HL-60/S4 treated with phorbol 12-myristate 13-acetate at 8.2 ng/mL for 4 days and 3 days (cell line): ENCODE measurements at regions not wholly inside any gene's neighbourhood (a gene's known extent, or its start where the extent isn't known, plus 50 kb on each side); places are given as distances from the start of the nearest gene placed in this dataset.
"Not testable (repeated sequence)": the region's sequence is repeated elsewhere in the genome, so short reads cannot be mapped to it uniquely, and the experiment has no call there.

Experiments used
- in situ Hi-C: fragments of 300-500 bp; cut with MboI; formaldehyde crosslinking; loops from 2 replicates; pipeline ENCODE4 v1.15.0; 2022; ENCODE audit warnings: low sequenced_read_pairs

GRCh38 chr21:14827468-14827867 is 237.3 kb downstream of the NRIP1 start:
- in situ Hi-C loops, result no loop called here

GRCh38 chr21:14826630-14827029 is 238.2 kb downstream of the NRIP1 start:
- in situ Hi-C loops, result no loop called here

- in situ Hi-C loops, result no loop called here
These were observed 239.3 kb downstream of the NRIP1 start for GRCh38 chr21:14825514-14825974.

- in situ Hi-C loops, result no loop called here
These were observed 240.7 kb downstream of the NRIP1 start for GRCh38 chr21:14824126-14824525.

- in situ Hi-C loops, result no loop called here
These were observed 247.5 kb downstream of the NRIP1 start for GRCh38 chr21:14817311-14817710.

- in situ Hi-C loops, result no loop called here
These were observed 249.8 kb downstream of the NRIP1 start for GRCh38 chr21:14814991-14815390.

- in situ Hi-C loops, result no loop called here
These were observed 250.5 kb downstream of the NRIP1 start for GRCh38 chr21:14814282-14814681.

- in situ Hi-C loops, result not testable (repeated sequence)
These were observed 258.1 kb upstream of the SAMSN1 start for GRCh38 chr21:14804170-14804569.

GRCh38 chr21:14797543-14797942 is 251.4 kb upstream of the SAMSN1 start:
- in situ Hi-C loops, result no loop called here

- in situ Hi-C loops, result no loop called here
These were observed 241.2 kb upstream of the SAMSN1 start for GRCh38 chr21:14787312-14787711.

- in situ Hi-C loops, result no loop called here
These were observed 239.6 kb upstream of the SAMSN1 start for GRCh38 chr21:14785679-14786078.

GRCh38 chr21:14773777-14774345 is 227.7 kb upstream of the SAMSN1 start:
- in situ Hi-C loops, result no loop called here

- in situ Hi-C loops, result no loop called here
These were observed 225.5 kb upstream of the SAMSN1 start for GRCh38 chr21:14771593-14771992.

- in situ Hi-C loops, result no loop called here
These were observed 221.9 kb upstream of the SAMSN1 start for GRCh38 chr21:14768042-14768441.

- in situ Hi-C loops, result no loop called here
These were observed 221.2 kb upstream of the SAMSN1 start for GRCh38 chr21:14767192-14767852.

- in situ Hi-C loops, result no loop called here
These were observed 220.1 kb upstream of the SAMSN1 start for GRCh38 chr21:14766241-14766640.

- in situ Hi-C loops, result no loop called here
These were observed 217.6 kb upstream of the SAMSN1 start for GRCh38 chr21:14763695-14764064.

- in situ Hi-C loops, result no loop called here
These were observed 216.9 kb upstream of the SAMSN1 start for GRCh38 chr21:14762734-14763694.

GRCh38 chr21:14762327-14762726 is 216.2 kb upstream of the SAMSN1 start:
- in situ Hi-C loops, result no loop called here

- in situ Hi-C loops, result no loop called here
These were observed 213.2 kb upstream of the SAMSN1 start for GRCh38 chr21:14759285-14759684.

- in situ Hi-C loops, result no loop called here
These were observed 212.7 kb upstream of the SAMSN1 start for GRCh38 chr21:14758849-14759248.
